Superior temporal gyrus (tissue), 1 donor: ENCODE measurements at regions not wholly inside any gene's neighbourhood (a gene's known extent, or its start where the extent isn't known, plus 50 kb on each side); places are given as distances from the start of the nearest gene placed in this dataset.

ENCODE experiments used
- DNase-seq: peaks from one replicate; pipeline ENCODE4 v3.0.0-alpha.2; 2016; ENCODE audit errors: extremely low spot score

- no peak for DNase-seq
Measured at GRCh38 chr18:78830161-78830560, 149.5 kb upstream of the SALL3 start.

- no peak for DNase-seq
Measured at GRCh38 chr18:78830826-78831225, 148.8 kb upstream of the SALL3 start.

- DNase-seq: no peak
Measured at GRCh38 chr18:78831603-78832002, 148.0 kb upstream of the SALL3 start.

- no peak for DNase-seq
Measured at GRCh38 chr18:78833833-78834232, 145.8 kb upstream of the SALL3 start.

- DNase-seq: no peak
Measured at GRCh38 chr18:78836838-78837237, 142.8 kb upstream of the SALL3 start.

- DNase-seq: no peak
Measured at GRCh38 chr18:78837754-78838153, 141.9 kb upstream of the SALL3 start.

- no peak for DNase-seq
Measured at GRCh38 chr18:78838183-78838582, 141.4 kb upstream of the SALL3 start.

- no peak for DNase-seq
Measured at GRCh38 chr18:78849046-78849445, 130.6 kb upstream of the SALL3 start.

- DNase-seq: no peak
Measured at GRCh38 chr18:78849458-78849857, 130.2 kb upstream of the SALL3 start.

- DNase-seq: no peak
Measured at GRCh38 chr18:78853341-78853740, 126.3 kb upstream of the SALL3 start.

GRCh38 chr18:78855188-78855587, 124.4 kb upstream of the SALL3 start:
- DNase-seq: no peak

GRCh38 chr18:78856569-78857313, 122.9 kb upstream of the SALL3 start:
- no peak for DNase-seq

GRCh38 chr18:78857314-78858150, 122.1 kb upstream of the SALL3 start:
- DNase-seq: no peak

- DNase-seq: no peak
Measured at GRCh38 chr18:78859686-78860085, 119.9 kb upstream of the SALL3 start.

- no peak for DNase-seq
Measured at GRCh38 chr18:78860117-78860516, 119.5 kb upstream of the SALL3 start.

GRCh38 chr18:78861116-78861515, 118.5 kb upstream of the SALL3 start:
- DNase-seq: no peak

- DNase-seq: no peak
Measured at GRCh38 chr18:78861706-78862105, 117.9 kb upstream of the SALL3 start.

- DNase-seq: no peak
Measured at GRCh38 chr18:78862395-78862794, 117.2 kb upstream of the SALL3 start.

GRCh38 chr18:78865056-78865598, 114.5 kb upstream of the SALL3 start:
- peak; percentile 13 for DNase-seq

- DNase-seq: no peak
Measured at GRCh38 chr18:78865771-78866310, 113.8 kb upstream of the SALL3 start.

GRCh38 chr18:78867131-78867530, 112.5 kb upstream of the SALL3 start:
- no peak for DNase-seq
